ENCODE measurements at regions not wholly inside any gene's neighbourhood (a gene's known extent, or its start where the extent isn't known, plus 50 kb on each side); places are given as distances from the start of the nearest gene placed in this dataset.

- no peak for TF ChIP-seq CTCF (IDR thresholded peaks at IDR 0.05; ENCODE audit: insufficient read depth, low read length)
- no peak for TF ChIP-seq POLR2AphosphoS5 (IDR thresholded peaks at IDR 0.05; ENCODE audit: low read depth)
- no peak for TF ChIP-seq REST (IDR thresholded peaks at IDR 0.05; ENCODE audit: insufficient replicate concordance, low read depth)
- TF ChIP-seq GABPA (IDR thresholded peaks at IDR 0.05; ENCODE audit: low read depth): no peak
- no peak for TF ChIP-seq SPI1 (IDR thresholded peaks at IDR 0.05; ENCODE audit: borderline replicate concordance, low read depth)
Measured at GRCh38 chr10:120007261-120007660, 114.7 kb downstream of the SEC23IP start.

Measured in HL-60 (cell line).